Middle frontal gyrus (tissue), 1 donor: ENCODE measurements at regions not wholly inside any gene's neighbourhood (a gene's known extent, or its start where the extent isn't known, plus 50 kb on each side); places are given as distances from the start of the nearest gene placed in this dataset.
"Not testable (repeated sequence)": the region's sequence is repeated elsewhere in the genome, so short reads cannot be mapped to it uniquely, and the experiment has no call there.

Experiments
- DNase-seq: peaks from one replicate; pipeline ENCODE4 v3.0.0-alpha.2; 2015; ENCODE audit warnings: low spot score; ENCODE audit errors: extremely low spot score

GRCh38 chr5:124871303-124871702 lies 124.9 kb upstream of the ZNF608 start:
- no peak for DNase-seq

GRCh38 chr5:124872086-124872485 lies 125.6 kb upstream of the ZNF608 start:
- DNase-seq, result no peak

GRCh38 chr5:124872615-124873014 lies 126.2 kb upstream of the ZNF608 start:
- no peak for DNase-seq

- DNase-seq, result no peak
Observed at GRCh38 chr5:124873188-124873587, 126.7 kb upstream of the ZNF608 start.

- DNase-seq, result no peak
Observed at GRCh38 chr5:124873713-124874112, 127.3 kb upstream of the ZNF608 start.

GRCh38 chr5:124876566-124876965 lies 130.1 kb upstream of the ZNF608 start:
- no peak for DNase-seq

- no peak for DNase-seq
Observed at GRCh38 chr5:124876983-124877382, 130.5 kb upstream of the ZNF608 start.

GRCh38 chr5:124877501-124878146 lies 131.2 kb upstream of the ZNF608 start:
- DNase-seq, result no peak

GRCh38 chr5:124878583-124879342 lies 132.3 kb upstream of the ZNF608 start:
- no peak for DNase-seq

- DNase-seq, result no peak
Observed at GRCh38 chr5:124880903-124881697, 134.7 kb upstream of the ZNF608 start.

GRCh38 chr5:124883681-124884080 lies 137.2 kb upstream of the ZNF608 start:
- DNase-seq, result no peak

- no peak for DNase-seq
Observed at GRCh38 chr5:124884114-124884513, 137.7 kb upstream of the ZNF608 start.

- DNase-seq, result no peak
Observed at GRCh38 chr5:124885490-124885889, 139.1 kb upstream of the ZNF608 start.

GRCh38 chr5:124887223-124887622 lies 140.8 kb upstream of the ZNF608 start:
- DNase-seq, result no peak

GRCh38 chr5:124888050-124888506 lies 141.6 kb upstream of the ZNF608 start:
- DNase-seq, result no peak

GRCh38 chr5:124888622-124889485 lies 142.4 kb upstream of the ZNF608 start:
- no peak for DNase-seq

- no peak for DNase-seq
Observed at GRCh38 chr5:124889486-124889825, 143.0 kb upstream of the ZNF608 start.

- DNase-seq, result no peak
Observed at GRCh38 chr5:124889850-124890249, 143.4 kb upstream of the ZNF608 start.

- not testable (repeated sequence) for DNase-seq
Observed at GRCh38 chr5:124890442-124890841, 144.0 kb upstream of the ZNF608 start.

- DNase-seq, result no peak
Observed at GRCh38 chr5:124891179-124891578, 144.7 kb upstream of the ZNF608 start.

- DNase-seq, result no peak
Observed at GRCh38 chr5:124892185-124892848, 145.9 kb upstream of the ZNF608 start.
